ENCODE measurements at regions not wholly inside any gene's neighbourhood (a gene's known extent, or its start where the extent isn't known, plus 50 kb on each side); places are given as distances from the start of the nearest gene placed in this dataset.

DNA sequence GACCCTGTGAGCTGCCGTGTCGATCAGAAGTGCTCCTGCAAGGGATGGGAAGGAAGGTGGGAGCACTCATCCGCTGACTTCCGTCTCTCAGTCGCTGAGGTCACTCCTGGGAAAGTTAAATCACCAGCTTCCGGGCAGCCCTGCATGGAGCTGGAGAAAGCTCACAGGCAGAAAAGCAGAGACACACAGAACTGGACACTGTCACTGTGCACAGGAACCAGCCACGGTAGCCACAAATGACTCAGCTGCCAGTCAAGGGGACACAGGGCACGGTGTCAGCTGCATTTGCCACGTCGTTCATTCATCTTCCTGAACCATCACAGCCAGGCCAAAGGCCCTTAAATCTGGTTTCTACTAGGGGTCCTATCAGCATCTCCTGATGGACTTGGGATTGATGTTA, 226.4 kb upstream of the PSMD7 start:
- peaks cover 14% of the 10 kb centered on the region for H3K27me3 Mint-ChIP-seq
- H3K9me3 Mint-ChIP-seq: peaks cover 1% of the 10 kb centered on the region
- no peaks in the 10 kb centered on the region for H3K36me3 Mint-ChIP-seq
- no peak overlapping the region for H3K4me3 Mint-ChIP-seq
- no peak overlapping the region for H3K27ac Mint-ChIP-seq
- POLR2A ChIA-PET: no interaction called here
- no peaks in the 10 kb centered on the region for H3K4me1 Mint-ChIP-seq
- ATAC-seq (ENCODE audit: low read depth): no peak
- DNase-seq: no peak

DNA sequence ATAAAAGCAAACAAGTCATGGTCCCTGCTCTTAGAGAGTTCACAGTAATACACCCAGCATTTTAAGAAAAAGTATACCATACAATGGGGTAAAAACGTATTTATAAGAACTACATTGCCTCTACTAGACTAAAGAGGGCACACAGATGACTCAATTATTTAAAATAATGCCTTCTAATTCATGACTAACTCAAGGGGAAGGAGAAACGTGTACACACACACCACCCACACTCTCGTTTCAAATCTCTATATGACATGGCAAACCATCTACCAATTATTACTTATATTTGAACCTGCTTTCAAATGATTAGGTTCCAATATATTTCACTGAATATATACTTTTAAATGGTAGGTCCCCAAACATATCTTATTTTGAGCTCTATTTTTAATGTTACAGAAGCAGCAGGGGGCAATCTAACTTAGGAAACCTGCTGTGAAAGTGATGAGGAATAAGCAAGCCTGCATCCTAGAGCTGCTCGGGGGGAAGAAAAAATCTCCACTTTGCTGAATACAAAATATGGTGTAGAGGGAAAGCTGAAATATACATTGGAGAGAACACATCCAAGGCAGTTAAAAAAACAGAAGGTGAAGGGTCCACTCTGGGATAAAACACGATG, 232.4 kb upstream of the PSMD7 start:
- no peaks in the 10 kb centered on the region for H3K36me3 Mint-ChIP-seq
- peaks cover 20% of the 10 kb centered on the region for H3K27me3 Mint-ChIP-seq
- no peaks in the 10 kb centered on the region for H3K9me3 Mint-ChIP-seq
- DNase-seq (no peak), ATAC-seq (ENCODE audit: low read depth) (no peak)
- no peaks in the 10 kb centered on the region for H3K4me1 Mint-ChIP-seq
- no peak overlapping the region for H3K4me3 Mint-ChIP-seq
- H3K27ac Mint-ChIP-seq: no peak overlapping the region
- POLR2A ChIA-PET: no interaction called here

GRCh38 chr16:74053826-74054225, 242.8 kb upstream of the PSMD7 start:
- Mint-ChIP-seq H3K4me1 (peaks cover 4% of the 10 kb centered on the region), H3K27me3 (no peaks in the 10 kb centered on the region), H3K9me3 (no peaks in the 10 kb centered on the region), H3K4me3 (no peak overlapping the region), H3K36me3 (no peaks in the 10 kb centered on the region), H3K27ac (no peak overlapping the region)
- DNase-seq (no peak), ATAC-seq (ENCODE audit: low read depth) (no peak)
- POLR2A ChIA-PET: no interaction called here

DNA sequence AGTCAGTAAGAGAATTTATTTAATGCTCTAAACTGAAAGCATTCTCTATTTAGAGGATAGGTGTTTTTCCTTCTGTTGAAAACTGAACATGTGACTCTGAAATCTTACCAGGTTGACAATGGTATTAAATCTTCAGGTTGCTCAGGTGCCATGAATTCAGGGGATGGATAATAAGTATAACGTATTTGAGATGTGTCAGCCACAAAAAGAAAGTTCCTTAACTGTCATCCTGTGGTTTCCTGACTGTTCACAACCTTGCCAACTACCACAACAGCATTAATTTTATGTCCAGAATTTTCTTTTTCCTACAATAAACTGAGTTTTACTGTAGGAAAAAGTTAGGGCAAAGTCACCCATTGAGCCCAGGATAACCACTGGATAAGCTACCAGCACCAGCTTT, 243.3 kb upstream of the PSMD7 start:
- ATAC-seq (ENCODE audit: low read depth) (no peak), DNase-seq (no peak)
- Mint-ChIP-seq H3K27ac (no peak overlapping the region), H3K9me3 (no peaks in the 10 kb centered on the region), H3K4me3 (no peak overlapping the region), H3K36me3 (no peaks in the 10 kb centered on the region), H3K4me1 (peaks cover 4% of the 10 kb centered on the region), H3K27me3 (no peaks in the 10 kb centered on the region)
- POLR2A ChIA-PET: no interaction called here

DNA sequence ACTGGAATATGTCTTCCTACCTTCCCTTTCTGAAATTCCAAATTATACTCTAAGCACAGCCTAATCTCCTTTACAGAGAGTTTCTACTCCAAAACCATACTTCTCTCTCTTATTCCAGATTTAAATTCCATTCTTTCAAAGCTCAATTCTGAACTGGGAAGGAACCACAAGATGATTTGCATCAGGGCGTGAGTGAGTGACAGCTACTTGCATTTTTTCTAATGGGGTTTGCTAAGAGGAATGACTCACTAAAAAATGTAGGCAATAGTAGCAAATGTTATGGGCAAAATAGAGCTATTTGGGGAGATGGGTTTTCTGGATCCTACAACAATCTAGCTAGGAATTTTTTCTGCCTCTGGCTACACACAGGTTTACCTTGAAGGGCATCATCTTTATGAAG, 244.6 kb upstream of the PSMD7 start:
- H3K4me1 Mint-ChIP-seq: peaks cover 4% of the 10 kb centered on the region
- H3K27ac Mint-ChIP-seq: no peak overlapping the region
- H3K9me3 Mint-ChIP-seq: no peaks in the 10 kb centered on the region
- no peaks in the 10 kb centered on the region for H3K36me3 Mint-ChIP-seq
- ATAC-seq (ENCODE audit: low read depth) (no peak), DNase-seq (no peak)
- no peaks in the 10 kb centered on the region for H3K27me3 Mint-ChIP-seq
- POLR2A ChIA-PET: no interaction called here
- no peak overlapping the region for H3K4me3 Mint-ChIP-seq

GRCh38 chr16:74049027-74049426, 247.6 kb upstream of the PSMD7 start:
- H3K9me3 Mint-ChIP-seq: no peaks in the 10 kb centered on the region
- H3K27ac Mint-ChIP-seq: no peak overlapping the region
- DNase-seq: no peak
- POLR2A ChIA-PET: no interaction called here
- peaks cover 4% of the 10 kb centered on the region for H3K4me1 Mint-ChIP-seq
- H3K4me3 Mint-ChIP-seq: no peak overlapping the region
- no peaks in the 10 kb centered on the region for H3K27me3 Mint-ChIP-seq
- ATAC-seq (ENCODE audit: low read depth): no peak
- H3K36me3 Mint-ChIP-seq: no peaks in the 10 kb centered on the region

- no peaks in the 10 kb centered on the region for H3K36me3 Mint-ChIP-seq
- H3K4me1 Mint-ChIP-seq: no peaks in the 10 kb centered on the region
- ATAC-seq (ENCODE audit: low read depth) (no peak), DNase-seq (no peak)
- no peak overlapping the region for H3K27ac Mint-ChIP-seq
- POLR2A ChIA-PET: no interaction called here
- H3K4me3 Mint-ChIP-seq: no peak overlapping the region
- no peaks in the 10 kb centered on the region for H3K9me3 Mint-ChIP-seq
- H3K27me3 Mint-ChIP-seq: no peaks in the 10 kb centered on the region
Measured at GRCh38 chr16:74046524-74046923, 250.1 kb upstream of the PSMD7 start.

GRCh38 chr16:74045513-74045912, 251.1 kb upstream of the PSMD7 start:
- DNase-seq (no peak), ATAC-seq (ENCODE audit: low read depth) (no peak)
- Mint-ChIP-seq H3K36me3 (no peaks in the 10 kb centered on the region), H3K27ac (no peak overlapping the region), H3K27me3 (no peaks in the 10 kb centered on the region), H3K4me3 (no peak overlapping the region), H3K4me1 (no peaks in the 10 kb centered on the region), H3K9me3 (no peaks in the 10 kb centered on the region)
- POLR2A ChIA-PET: no interaction called here

GRCh38 chr16:74035816-74036215, 260.8 kb upstream of the PSMD7 start:
- POLR2A ChIA-PET: no interaction called here
- no peaks in the 10 kb centered on the region for H3K36me3 Mint-ChIP-seq
- H3K9me3 Mint-ChIP-seq: no peaks in the 10 kb centered on the region
- no peak overlapping the region for H3K27ac Mint-ChIP-seq
- no peak for DNase-seq
- no peak for ATAC-seq (ENCODE audit: low read depth)
- no peak overlapping the region for H3K4me3 Mint-ChIP-seq
- H3K4me1 Mint-ChIP-seq: no peaks in the 10 kb centered on the region
- peaks cover 8% of the 10 kb centered on the region for H3K27me3 Mint-ChIP-seq

- no peak for ATAC-seq (ENCODE audit: low read depth)
- Mint-ChIP-seq H3K36me3 (no peaks in the 10 kb centered on the region), H3K4me1 (no peaks in the 10 kb centered on the region), H3K27ac (no peak overlapping the region), H3K27me3 (peaks cover 8% of the 10 kb centered on the region), H3K4me3 (no peak overlapping the region), H3K9me3 (no peaks in the 10 kb centered on the region)
- POLR2A ChIA-PET: no interaction called here
- DNase-seq: no peak
Measured at GRCh38 chr16:74034862-74035261, 261.8 kb upstream of the PSMD7 start.

- Mint-ChIP-seq H3K4me3 (no peak overlapping the region), H3K27me3 (peaks cover 8% of the 10 kb centered on the region), H3K36me3 (no peaks in the 10 kb centered on the region), H3K9me3 (no peaks in the 10 kb centered on the region), H3K27ac (no peak overlapping the region), H3K4me1 (no peaks in the 10 kb centered on the region)
- POLR2A ChIA-PET: no interaction called here
- no peak for DNase-seq
- no peak for ATAC-seq (ENCODE audit: low read depth)
Measured at GRCh38 chr16:74034200-74034599, 262.4 kb upstream of the PSMD7 start.

- no peaks in the 10 kb centered on the region for H3K9me3 Mint-ChIP-seq
- peaks cover 9% of the 10 kb centered on the region for H3K27me3 Mint-ChIP-seq
- no peak for ATAC-seq (ENCODE audit: low read depth)
- POLR2A ChIA-PET: no interaction called here
- H3K4me3 Mint-ChIP-seq: no peak overlapping the region
- no peaks in the 10 kb centered on the region for H3K36me3 Mint-ChIP-seq
- H3K27ac Mint-ChIP-seq: no peak overlapping the region
- DNase-seq: no peak
- H3K4me1 Mint-ChIP-seq: no peaks in the 10 kb centered on the region
Measured at GRCh38 chr16:74033441-74033995, 263.1 kb upstream of the PSMD7 start.

- Mint-ChIP-seq H3K9me3 (no peaks in the 10 kb centered on the region), H3K4me3 (no peak overlapping the region), H3K36me3 (no peaks in the 10 kb centered on the region), H3K27ac (no peak overlapping the region), H3K4me1 (no peaks in the 10 kb centered on the region), H3K27me3 (peaks cover 6% of the 10 kb centered on the region)
- no peak for ATAC-seq (ENCODE audit: low read depth)
- POLR2A ChIA-PET: no interaction called here
- DNase-seq: no peak
Measured at GRCh38 chr16:74031551-74031950, 265.1 kb upstream of the PSMD7 start.

DNA sequence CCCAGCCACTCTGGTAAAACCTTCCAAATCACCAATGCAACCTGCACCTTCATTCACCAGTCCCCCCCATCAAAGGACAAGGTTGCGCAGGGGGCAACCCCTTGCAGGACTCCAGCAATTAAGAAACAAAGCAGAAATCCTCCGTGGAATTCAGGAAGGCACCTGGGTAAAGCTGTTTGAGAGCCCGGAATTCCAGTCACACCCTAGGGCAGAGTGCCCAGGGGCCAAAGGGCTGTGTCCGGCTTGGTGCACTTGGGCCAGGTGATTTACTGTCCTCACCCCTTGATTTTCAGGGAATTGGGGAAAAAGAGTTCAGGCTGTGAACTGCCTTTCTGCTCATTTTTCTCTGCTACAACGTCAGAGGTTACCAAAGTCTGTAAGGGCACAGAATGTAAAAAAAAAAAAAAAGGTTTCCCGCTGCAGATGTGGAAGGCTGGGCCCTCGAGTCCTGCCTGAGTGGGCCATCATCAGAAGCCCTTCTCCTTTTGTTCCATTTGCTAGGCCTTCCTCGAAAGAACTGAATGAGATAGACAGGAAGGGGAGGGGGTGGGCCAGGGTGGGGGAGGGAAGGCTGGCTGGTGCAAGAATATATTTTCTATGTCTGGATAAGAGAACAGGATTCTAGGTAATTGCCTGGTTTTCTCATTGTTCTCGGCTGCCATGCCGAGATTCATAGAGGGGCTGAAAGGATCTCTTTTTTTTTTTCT, 266.5 kb upstream of the PSMD7 start:
- Mint-ChIP-seq H3K27ac (no peak overlapping the region), H3K27me3 (peaks cover 6% of the 10 kb centered on the region), H3K9me3 (no peaks in the 10 kb centered on the region), H3K36me3 (no peaks in the 10 kb centered on the region), H3K4me1 (no peaks in the 10 kb centered on the region), H3K4me3 (no peak overlapping the region)
- DNase-seq (no peak), ATAC-seq (ENCODE audit: low read depth) (no peak)
- POLR2A ChIA-PET: no interaction called here

Data from activated naive CD8-positive, alpha-beta T cell treated with anti-CD3 and anti-CD28 coated beads, Interleukin-2, amount 10 ng/mL, durations not matched to agents 7 days and 5 days (primary cell).